HTR-8/SVneo (cell line): ENCODE measurements at regions not wholly inside any gene's neighbourhood (a gene's known extent, or its start where the extent isn't known, plus 50 kb on each side); places are given as distances from the start of the nearest gene placed in this dataset.

Source experiments
- DNase-seq: peaks from one replicate; pipeline ENCODE4 v3.0.0; 2011; ENCODE audit warnings: low spot score, mixed read lengths; ENCODE audit not compliant: insufficient read length
- FAIRE-seq: peaks from 2 replicates; lab custom pipeline; 2011; peaks lifted over from hg19 to GRCh38; lab: Jason Lieb, UNC

GRCh38 chr6:138605958-138606357, 106.7 kb upstream of the NHSL1 start:
- FAIRE-seq (no peak), DNase-seq (no peak)

GRCh38 chr6:138607478-138608433, 108.5 kb upstream of the NHSL1 start:
- FAIRE-seq: no peak
- DNase-seq: no peak

GRCh38 chr6:138608896-138609295, 109.6 kb upstream of the NHSL1 start:
- FAIRE-seq (no peak), DNase-seq (no peak)

- no peak for FAIRE-seq
- no peak for DNase-seq
These were observed 110.6 kb upstream of the NHSL1 start for GRCh38 chr6:138609801-138610430.

- no peak for FAIRE-seq
- DNase-seq: no peak
These were observed 111.5 kb upstream of the NHSL1 start for GRCh38 chr6:138610816-138611215.

GRCh38 chr6:138614151-138614550, 114.9 kb upstream of the NHSL1 start:
- FAIRE-seq (no peak), DNase-seq (no peak)

GRCh38 chr6:138618168-138618567, 118.9 kb upstream of the NHSL1 start:
- DNase-seq (no peak), FAIRE-seq (no peak)

- DNase-seq: no peak
- FAIRE-seq: no peak
These were observed 121.3 kb upstream of the NHSL1 start for GRCh38 chr6:138620630-138621029.

GRCh38 chr6:138622967-138623366, 123.7 kb upstream of the NHSL1 start:
- no peak for FAIRE-seq
- no peak for DNase-seq

GRCh38 chr6:138631566-138631965, 132.3 kb upstream of the NHSL1 start:
- no peak for FAIRE-seq
- no peak for DNase-seq

- DNase-seq (no peak), FAIRE-seq (no peak)
These were observed 135.7 kb upstream of the CCDC28A start for GRCh38 chr6:138637822-138638221.

- FAIRE-seq: no peak
- no peak for DNase-seq
These were observed 135.0 kb upstream of the CCDC28A start for GRCh38 chr6:138638604-138639003.

- DNase-seq (no peak), FAIRE-seq (no peak)
These were observed 133.5 kb upstream of the CCDC28A start for GRCh38 chr6:138640028-138640427.

GRCh38 chr6:138643210-138643609, 130.4 kb upstream of the CCDC28A start:
- no peak for FAIRE-seq
- DNase-seq: no peak

- DNase-seq: no peak
- FAIRE-seq: no peak
These were observed 127.5 kb upstream of the CCDC28A start for GRCh38 chr6:138645976-138646640.

GRCh38 chr6:138647006-138647405, 126.6 kb upstream of the CCDC28A start:
- no peak for FAIRE-seq

GRCh38 chr6:138648127-138648526, 125.4 kb upstream of the CCDC28A start:
- FAIRE-seq: no peak
- DNase-seq: no peak

More at GRCh38 chr6:138647006-138647405, 126.6 kb upstream of the CCDC28A start:
- DNase-seq: no peak

- DNase-seq: no peak
- FAIRE-seq: no peak
These were observed 122.1 kb upstream of the CCDC28A start for GRCh38 chr6:138651491-138651890.

- no peak for DNase-seq
- no peak for FAIRE-seq
These were observed 120.7 kb upstream of the CCDC28A start for GRCh38 chr6:138652824-138653223.

- DNase-seq (no peak), FAIRE-seq (no peak)
These were observed 120.1 kb upstream of the CCDC28A start for GRCh38 chr6:138653435-138653834.
